HK-2 (cell line): ENCODE measurements at regions not wholly inside any gene's neighbourhood (a gene's known extent, or its start where the extent isn't known, plus 50 kb on each side); places are given as distances from the start of the nearest gene placed in this dataset.
"Not testable (repeated sequence)": the region's sequence is repeated elsewhere in the genome, so short reads cannot be mapped to it uniquely, and the experiment has no call there.

Source experiments
- DNase-seq: peaks from one replicate; pipeline ENCODE4 v3.0.0-alpha.2; 2018; ENCODE audit not compliant: unreplicated experiment

GRCh38 chr1:209173796-209174195, 409.7 kb upstream of the CAMK1G start:
- DNase-seq, result not testable (repeated sequence)

- DNase-seq, result no peak
These were observed 406.6 kb upstream of the CAMK1G start for GRCh38 chr1:209176866-209177430.

GRCh38 chr1:209183195-209183594, 400.3 kb upstream of the CAMK1G start:
- DNase-seq, result no peak

- DNase-seq, result no peak
These were observed 395.9 kb upstream of the CAMK1G start for GRCh38 chr1:209187589-209187988.

GRCh38 chr1:209190591-209191261, 392.8 kb upstream of the CAMK1G start:
- DNase-seq, result peak; percentile 72

GRCh38 chr1:209191262-209191634, 392.3 kb upstream of the CAMK1G start:
- no peak for DNase-seq

- DNase-seq, result no peak
These were observed 387.4 kb upstream of the CAMK1G start for GRCh38 chr1:209196140-209196539.

- no peak for DNase-seq
These were observed 384.4 kb upstream of the CAMK1G start for GRCh38 chr1:209198961-209199750.

- no peak for DNase-seq
These were observed 383.7 kb upstream of the CAMK1G start for GRCh38 chr1:209199822-209200221.

GRCh38 chr1:209202321-209202720, 381.2 kb upstream of the CAMK1G start:
- DNase-seq, result not testable (repeated sequence)

- DNase-seq, result peak; percentile 33
These were observed 380.5 kb upstream of the CAMK1G start for GRCh38 chr1:209202830-209203532.

GRCh38 chr1:209203533-209203895, 380.0 kb upstream of the CAMK1G start:
- DNase-seq, result no peak

- no peak for DNase-seq
These were observed 378.5 kb upstream of the CAMK1G start for GRCh38 chr1:209205039-209205438.

- no peak for DNase-seq
These were observed 376.3 kb upstream of the CAMK1G start for GRCh38 chr1:209207126-209207700.

GRCh38 chr1:209207701-209208286, 375.7 kb upstream of the CAMK1G start:
- peak; percentile 63 for DNase-seq

- DNase-seq, result no peak
These were observed 374.9 kb upstream of the CAMK1G start for GRCh38 chr1:209208648-209209047.

- DNase-seq, result no peak
These were observed 369.5 kb upstream of the CAMK1G start for GRCh38 chr1:209213989-209214388.

GRCh38 chr1:209215826-209216225, 367.7 kb upstream of the CAMK1G start:
- DNase-seq, result no peak

- no peak for DNase-seq
These were observed 365.4 kb upstream of the CAMK1G start for GRCh38 chr1:209218113-209218512.

- no peak for DNase-seq
These were observed 364.5 kb upstream of the CAMK1G start for GRCh38 chr1:209218981-209219380.

GRCh38 chr1:209219791-209220524, 363.6 kb upstream of the CAMK1G start:
- no peak for DNase-seq
